ENCODE measurements at regions not wholly inside any gene's neighbourhood (a gene's known extent, or its start where the extent isn't known, plus 50 kb on each side); places are given as distances from the start of the nearest gene placed in this dataset.
"Not testable (repeated sequence)": the region's sequence is repeated elsewhere in the genome, so short reads cannot be mapped to it uniquely, and the experiment has no call there.

GRCh38 chr5:103758996-103759395, 196.4 kb upstream of the NUDT12 start:
- Histone ChIP-seq H3K9me3 (ENCODE audit: control insufficient read depth, insufficient read depth, low read depth, low read length) (peaks cover 4% of the 10 kb centered on the region; the same call in 1 of the 2 replicates), H3K9ac (ENCODE audit: low read length) (no peak overlapping the region), H3K4me3 (ENCODE audit: low read depth, low read length) (no peak overlapping the region), H3K36me3 (ENCODE audit: control insufficient read depth, insufficient read depth, low read length) (no peaks in the 10 kb centered on the region), H3K27ac (ENCODE audit: low read depth, low read length) (no peak overlapping the region), H3K27me3 (ENCODE audit: control insufficient read depth, insufficient read depth, low read length) (no peaks in the 10 kb centered on the region), H3K4me1 (ENCODE audit: control insufficient read depth, insufficient read depth, low read length) (no peaks in the 10 kb centered on the region)

- no peaks in the 10 kb centered on the region for H3K27me3 ChIP-seq (ENCODE audit: control insufficient read depth, insufficient read depth, low read length)
- no peak overlapping the region for H3K4me3 ChIP-seq (ENCODE audit: low read depth, low read length)
- H3K9me3 ChIP-seq (ENCODE audit: control insufficient read depth, insufficient read depth, low read depth, low read length): no peaks in the 10 kb centered on the region
- no peaks in the 10 kb centered on the region for H3K36me3 ChIP-seq (ENCODE audit: control insufficient read depth, insufficient read depth, low read length)
- no peak overlapping the region for H3K9ac ChIP-seq (ENCODE audit: low read length)
- no peaks in the 10 kb centered on the region for H3K4me1 ChIP-seq (ENCODE audit: control insufficient read depth, insufficient read depth, low read length)
- no peak overlapping the region for H3K27ac ChIP-seq (ENCODE audit: low read depth, low read length)
These were observed 193.4 kb upstream of the NUDT12 start for GRCh38 chr5:103755974-103756373.

- Histone ChIP-seq H3K9me3 (ENCODE audit: control insufficient read depth, insufficient read depth, low read depth, low read length) (no peaks in the 10 kb centered on the region), H3K27ac (ENCODE audit: low read depth, low read length) (no peak overlapping the region), H3K4me1 (ENCODE audit: control insufficient read depth, insufficient read depth, low read length) (no peaks in the 10 kb centered on the region), H3K27me3 (ENCODE audit: control insufficient read depth, insufficient read depth, low read length) (no peaks in the 10 kb centered on the region), H3K36me3 (ENCODE audit: control insufficient read depth, insufficient read depth, low read length) (no peaks in the 10 kb centered on the region), H3K4me3 (ENCODE audit: low read depth, low read length) (no peak overlapping the region), H3K9ac (ENCODE audit: low read length) (no peak overlapping the region)
These were observed 182.9 kb upstream of the NUDT12 start for GRCh38 chr5:103745353-103746065.

GRCh38 chr5:103744159-103744558, 181.6 kb upstream of the NUDT12 start:
- Histone ChIP-seq H3K4me1 (ENCODE audit: control insufficient read depth, insufficient read depth, low read length) (no peaks in the 10 kb centered on the region), H3K9me3 (ENCODE audit: control insufficient read depth, insufficient read depth, low read depth, low read length) (no peaks in the 10 kb centered on the region), H3K4me3 (ENCODE audit: low read depth, low read length) (no peak overlapping the region), H3K36me3 (ENCODE audit: control insufficient read depth, insufficient read depth, low read length) (no peaks in the 10 kb centered on the region), H3K27me3 (ENCODE audit: control insufficient read depth, insufficient read depth, low read length) (no peaks in the 10 kb centered on the region), H3K9ac (ENCODE audit: low read length) (no peak overlapping the region), H3K27ac (ENCODE audit: low read depth, low read length) (no peak overlapping the region)

- Histone ChIP-seq H3K27ac (ENCODE audit: low read depth, low read length) (no peak overlapping the region), H3K36me3 (ENCODE audit: control insufficient read depth, insufficient read depth, low read length) (no peaks in the 10 kb centered on the region), H3K9me3 (ENCODE audit: control insufficient read depth, insufficient read depth, low read depth, low read length) (no peaks in the 10 kb centered on the region), H3K4me3 (ENCODE audit: low read depth, low read length) (no peak overlapping the region), H3K27me3 (ENCODE audit: control insufficient read depth, insufficient read depth, low read length) (no peaks in the 10 kb centered on the region), H3K9ac (ENCODE audit: low read length) (no peak overlapping the region), H3K4me1 (ENCODE audit: control insufficient read depth, insufficient read depth, low read length) (no peaks in the 10 kb centered on the region)
These were observed 180.8 kb upstream of the NUDT12 start for GRCh38 chr5:103743421-103743820.

GRCh38 chr5:103741984-103742383, 179.4 kb upstream of the NUDT12 start:
- no peaks in the 10 kb centered on the region for H3K27me3 ChIP-seq (ENCODE audit: control insufficient read depth, insufficient read depth, low read length)

GRCh38 chr5:103736343-103736742, 173.8 kb upstream of the NUDT12 start:
- not testable (repeated sequence) for H3K36me3 ChIP-seq (ENCODE audit: control insufficient read depth, insufficient read depth, low read length); H3K27me3 ChIP-seq (ENCODE audit: control insufficient read depth, insufficient read depth, low read length); H3K9ac ChIP-seq (ENCODE audit: low read length); H3K4me1 ChIP-seq (ENCODE audit: control insufficient read depth, insufficient read depth, low read length); H3K9me3 ChIP-seq (ENCODE audit: control insufficient read depth, insufficient read depth, low read depth, low read length); H3K4me3 ChIP-seq (ENCODE audit: low read depth, low read length); H3K27ac ChIP-seq (ENCODE audit: low read depth, low read length)

More at GRCh38 chr5:103741984-103742383, 179.4 kb upstream of the NUDT12 start:
- Histone ChIP-seq H3K36me3 (ENCODE audit: control insufficient read depth, insufficient read depth, low read length) (no peaks in the 10 kb centered on the region), H3K27ac (ENCODE audit: low read depth, low read length) (no peak overlapping the region), H3K9ac (ENCODE audit: low read length) (no peak overlapping the region), H3K9me3 (ENCODE audit: control insufficient read depth, insufficient read depth, low read depth, low read length) (no peaks in the 10 kb centered on the region), H3K4me3 (ENCODE audit: low read depth, low read length) (no peak overlapping the region), H3K4me1 (ENCODE audit: control insufficient read depth, insufficient read depth, low read length) (no peaks in the 10 kb centered on the region)

GRCh38 chr5:103724271-103724670, 161.7 kb upstream of the NUDT12 start:
- Histone ChIP-seq H3K27me3 (ENCODE audit: control insufficient read depth, insufficient read depth, low read length) (no peaks in the 10 kb centered on the region), H3K27ac (ENCODE audit: low read depth, low read length) (no peak overlapping the region), H3K9ac (ENCODE audit: low read length) (no peak overlapping the region), H3K9me3 (ENCODE audit: control insufficient read depth, insufficient read depth, low read depth, low read length) (peaks cover 21% of the 10 kb centered on the region), H3K4me3 (ENCODE audit: low read depth, low read length) (no peak overlapping the region), H3K4me1 (ENCODE audit: control insufficient read depth, insufficient read depth, low read length) (no peaks in the 10 kb centered on the region), H3K36me3 (ENCODE audit: control insufficient read depth, insufficient read depth, low read length) (no peaks in the 10 kb centered on the region)

- Histone ChIP-seq H3K4me1 (ENCODE audit: control insufficient read depth, insufficient read depth, low read length) (no peaks in the 10 kb centered on the region), H3K27me3 (ENCODE audit: control insufficient read depth, insufficient read depth, low read length) (no peaks in the 10 kb centered on the region), H3K27ac (ENCODE audit: low read depth, low read length) (no peak overlapping the region), H3K4me3 (ENCODE audit: low read depth, low read length) (no peak overlapping the region), H3K9ac (ENCODE audit: low read length) (no peak overlapping the region), H3K36me3 (ENCODE audit: control insufficient read depth, insufficient read depth, low read length) (no peaks in the 10 kb centered on the region), H3K9me3 (ENCODE audit: control insufficient read depth, insufficient read depth, low read depth, low read length) (peaks cover 21% of the 10 kb centered on the region)
These were observed 158.6 kb upstream of the NUDT12 start for GRCh38 chr5:103721183-103721582.

- no peaks in the 10 kb centered on the region for H3K36me3 ChIP-seq (ENCODE audit: control insufficient read depth, insufficient read depth, low read length)
- no peaks in the 10 kb centered on the region for H3K4me1 ChIP-seq (ENCODE audit: control insufficient read depth, insufficient read depth, low read length)
- H3K4me3 ChIP-seq (ENCODE audit: low read depth, low read length): no peak overlapping the region
- H3K9ac ChIP-seq (ENCODE audit: low read length): no peak overlapping the region
- H3K9me3 ChIP-seq (ENCODE audit: control insufficient read depth, insufficient read depth, low read depth, low read length): peaks cover 21% of the 10 kb centered on the region
- H3K27ac ChIP-seq (ENCODE audit: low read depth, low read length): no peak overlapping the region
- no peaks in the 10 kb centered on the region for H3K27me3 ChIP-seq (ENCODE audit: control insufficient read depth, insufficient read depth, low read length)
These were observed 155.5 kb upstream of the NUDT12 start for GRCh38 chr5:103718108-103718507.

GRCh38 chr5:103708601-103709000, 146.0 kb upstream of the NUDT12 start:
- H3K9me3 ChIP-seq (ENCODE audit: control insufficient read depth, insufficient read depth, low read depth, low read length): no peaks in the 10 kb centered on the region

More at GRCh38 chr5:103708601-103709000, 146.0 kb upstream of the NUDT12 start:
- Histone ChIP-seq H3K4me3 (ENCODE audit: low read depth, low read length) (no peak overlapping the region), H3K4me1 (ENCODE audit: control insufficient read depth, insufficient read depth, low read length) (no peaks in the 10 kb centered on the region), H3K9ac (ENCODE audit: low read length) (no peak overlapping the region), H3K36me3 (ENCODE audit: control insufficient read depth, insufficient read depth, low read length) (no peaks in the 10 kb centered on the region), H3K27ac (ENCODE audit: low read depth, low read length) (no peak overlapping the region), H3K27me3 (ENCODE audit: control insufficient read depth, insufficient read depth, low read length) (no peaks in the 10 kb centered on the region)

Data from HUES6 (cell line).